Naive thymus-derived CD8-positive, alpha-beta T cell (primary cell): ENCODE measurements at regions not wholly inside any gene's neighbourhood (a gene's known extent, or its start where the extent isn't known, plus 50 kb on each side); places are given as distances from the start of the nearest gene placed in this dataset.
"Not testable (repeated sequence)": the region's sequence is repeated elsewhere in the genome, so short reads cannot be mapped to it uniquely, and the experiment has no call there.

Source experiments
- ATAC-seq, 2 donors: fragments of 150-1000 bp; cut with Tn5 transposase in 1 of 2; sonication (Bioruptor Pico), chemical (Tn5 transposase) in 1 of 2; 1 replicate in 1 of 2; 2 replicates in 1 of 2; pipeline ENCODE4 v1.10.0; 2021; ENCODE audit warnings: mild to moderate bottlenecking in 2 of 2, moderate library complexity in 2 of 2
- POLR2A ChIA-PET: fragments of 350-600 bp; sonication (Branson Sonifier 250); formaldehyde crosslinking; loops from one replicate; lab custom pipeline; 2021; ENCODE audit warnings: antibody characterized with exemption; lab: Charles Lee
- DNase-seq, 10 donors: peaks; one replicate each; pipeline versions ENCODE4 v3.0.0 to v3.0.0-alpha.2; 2020 to 2022
- H3K27ac Mint-ChIP-seq, 10 donors: one replicate each; pipeline ENCODE4 v1.8.0; 2020 to 2022; ENCODE audit warnings: mild to moderate bottlenecking in 10 of 10, mixed read lengths in 10 of 10, moderate library complexity in 4 of 10, inconsistent platforms in 1 of 10
- H3K27me3 Mint-ChIP-seq, 5 donors: one replicate each; pipeline ENCODE4 v1.8.0; 2021 to 2022; ENCODE audit warnings: mixed read lengths in 5 of 5
- H3K36me3 Mint-ChIP-seq, 3 donors: one replicate each; pipeline ENCODE4 v1.8.0; 2020 to 2022; ENCODE audit warnings: mixed read lengths in 3 of 3, mild to moderate bottlenecking in 2 of 3, inconsistent platforms in 1 of 3
- H3K4me1 Mint-ChIP-seq, 4 donors: one replicate each; pipeline ENCODE4 v1.8.0; 2021 to 2022; ENCODE audit warnings: mixed read lengths in 4 of 4
- H3K4me3 Mint-ChIP-seq, 10 donors: one replicate each; pipeline ENCODE4 v1.8.0; 2020 to 2022; ENCODE audit warnings: mild to moderate bottlenecking in 10 of 10, mixed read lengths in 10 of 10, moderate library complexity in 6 of 10, inconsistent platforms in 1 of 10
- H3K9me3 Mint-ChIP-seq, 9 donors: one replicate each; pipeline ENCODE4 v1.8.0; 2020 to 2022; ENCODE audit warnings: mixed read lengths in 9 of 9, mild to moderate bottlenecking in 3 of 9, inconsistent platforms in 1 of 9, moderate library complexity in 1 of 9

DNA sequence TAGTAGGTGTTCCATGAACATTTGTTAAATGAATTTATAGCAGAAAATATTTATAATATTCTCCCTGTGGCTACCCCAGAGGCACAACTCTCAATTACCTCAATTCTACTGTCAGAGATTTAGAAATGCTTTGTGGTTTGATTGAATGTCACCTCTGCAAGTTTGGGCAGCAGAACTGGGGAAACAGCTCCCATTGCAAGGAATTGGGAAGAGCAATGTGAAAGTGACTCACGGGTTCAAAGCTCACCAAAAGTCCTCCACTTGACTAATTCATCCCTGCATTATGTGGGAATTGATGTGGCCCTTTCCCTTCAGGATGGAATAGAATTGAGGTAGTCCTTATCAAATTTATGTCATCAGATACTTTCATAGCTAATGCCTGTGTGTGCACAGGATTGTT lies 562.7 kb downstream of the MFSD1 start:
- Mint-ChIP-seq H3K9me3 (peaks cover 0 to 6% (median 0%) of the 10 kb centered on the region in 9 donors), H3K36me3 (no peaks in the 10 kb centered on the region), H3K4me1 (no peaks in the 10 kb centered on the region), H3K27me3 (no peaks in the 10 kb centered on the region), H3K4me3 (no peak overlapping the region), H3K27ac (no peak overlapping the region)
- ATAC-seq (no peak), DNase-seq (no peak)
- POLR2A ChIA-PET = no interaction called here

DNA sequence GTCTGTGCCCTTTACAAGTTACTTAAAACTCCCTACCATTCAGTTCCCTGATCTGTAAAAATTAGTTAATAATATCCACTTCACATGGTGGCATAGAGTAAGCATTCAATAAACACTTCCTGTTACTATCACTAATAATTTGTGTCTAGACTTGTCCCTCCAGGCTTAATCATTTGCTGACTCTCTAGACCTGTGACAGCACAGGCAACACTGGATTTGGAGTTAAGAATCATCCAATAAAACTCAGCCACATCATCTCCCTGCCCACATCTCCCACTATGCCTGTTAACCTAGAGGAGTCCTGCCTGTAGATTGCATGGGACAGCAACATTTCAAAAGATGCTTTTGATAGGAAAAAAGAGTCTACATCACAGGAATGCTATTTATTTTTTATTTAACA lies 564.6 kb downstream of the MFSD1 start:
- Mint-ChIP-seq H3K27me3 (peaks cover 0 to 3% (median 0%) of the 10 kb centered on the region in 5 donors), H3K36me3 (no peaks in the 10 kb centered on the region), H3K4me1 (no peaks in the 10 kb centered on the region), H3K4me3 (no peak overlapping the region), H3K27ac (no peak overlapping the region), H3K9me3 (peaks cover 0 to 11% (median 2%) of the 10 kb centered on the region in 9 donors)
- DNase-seq = no peak
- ATAC-seq = no peak
- POLR2A ChIA-PET = no interaction called here

DNA sequence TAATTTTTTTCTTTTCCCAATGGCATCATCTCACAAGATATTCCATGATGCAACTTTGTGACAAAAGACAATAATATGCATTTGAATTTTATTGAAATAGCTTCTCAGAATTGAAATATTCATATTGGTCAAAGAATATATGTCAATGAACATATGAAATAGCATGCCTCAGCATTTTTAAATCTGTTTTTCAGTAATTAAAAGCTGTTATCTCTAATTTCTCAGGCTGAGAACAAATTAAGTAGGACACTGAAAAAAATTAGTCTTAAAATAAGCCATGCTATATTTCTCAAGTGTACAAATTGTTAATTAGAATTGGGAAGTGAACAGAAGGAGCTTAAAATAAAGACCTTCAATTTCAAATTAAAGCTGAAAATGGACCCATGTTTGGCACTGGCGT lies 570.1 kb downstream of the MFSD1 start:
- H3K9me3 Mint-ChIP-seq = peaks cover 0 to 11% (median 2%) of the 10 kb centered on the region in 9 donors
- no peaks in the 10 kb centered on the region for H3K4me1 Mint-ChIP-seq
- ATAC-seq (no peak), DNase-seq (no peak)
- no peak overlapping the region for H3K27ac Mint-ChIP-seq
- POLR2A ChIA-PET = no interaction called here
- peaks cover 0 to 3% (median 0%) of the 10 kb centered on the region in 5 donors for H3K27me3 Mint-ChIP-seq
- no peaks in the 10 kb centered on the region for H3K36me3 Mint-ChIP-seq
- H3K4me3 Mint-ChIP-seq = no peak overlapping the region

DNA sequence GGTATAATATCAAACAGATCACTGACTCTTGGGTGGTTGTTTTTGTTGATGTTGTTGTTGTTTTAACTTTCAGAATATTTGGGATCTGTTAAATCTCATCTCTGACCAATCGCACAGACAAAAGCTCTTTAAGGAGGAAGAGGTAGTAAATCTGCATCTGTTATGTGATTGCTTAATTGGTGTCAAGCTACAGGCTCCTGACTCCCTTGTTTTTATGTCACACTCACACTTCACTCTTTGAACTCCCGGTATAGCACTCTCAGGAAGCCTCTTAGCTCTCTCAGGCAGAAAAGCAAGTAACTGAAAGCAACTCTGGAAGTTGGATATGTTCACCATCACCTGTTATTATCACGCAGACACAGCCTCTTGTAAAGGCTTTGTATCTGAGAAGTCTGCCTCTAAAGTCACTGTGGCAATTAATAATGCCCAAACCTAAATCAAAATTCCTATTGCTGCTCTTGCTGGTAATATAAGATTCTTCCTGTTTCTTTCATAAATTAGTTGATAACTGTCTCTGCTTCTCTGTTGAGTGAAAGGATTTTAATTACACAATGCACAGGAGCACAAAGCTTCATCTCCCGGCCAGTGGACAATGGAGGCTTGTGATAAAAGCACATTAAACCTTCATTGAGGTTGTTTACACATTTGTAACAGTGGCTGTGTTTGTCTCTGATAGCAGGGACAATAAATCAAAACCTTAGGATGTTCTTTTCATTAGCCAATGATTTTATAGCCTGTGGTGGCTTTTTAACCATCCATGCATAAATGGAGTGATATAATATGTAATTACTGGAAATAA lies 576.7 kb downstream of the MFSD1 start:
- Mint-ChIP-seq H3K9me3 (peaks cover 0 to 2% (median 0%) of the 10 kb centered on the region in 9 donors), H3K27me3 (peaks cover 0 to 1% (median 0%) of the 10 kb centered on the region in 5 donors)
- ATAC-seq = no peak

DNA sequence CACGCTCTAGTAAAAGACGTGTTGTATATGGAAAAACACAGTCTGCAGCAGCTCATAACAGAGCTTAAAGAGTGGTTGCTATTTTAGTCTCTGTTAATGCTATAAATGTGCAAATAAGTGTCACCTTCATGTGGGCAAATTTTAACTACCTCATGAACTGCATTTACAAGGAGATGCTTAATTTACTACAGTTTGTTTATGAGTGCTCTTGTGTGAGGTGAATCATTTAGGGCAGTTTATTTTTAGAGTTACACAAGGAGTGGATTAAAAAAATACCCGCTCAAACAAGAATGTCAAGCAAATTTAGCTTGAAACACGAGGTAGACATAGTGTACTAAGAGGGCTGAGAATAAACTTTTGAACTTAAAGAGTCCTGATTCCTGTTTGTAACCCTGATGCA lies 579.0 kb downstream of the MFSD1 start:
- Mint-ChIP-seq H3K4me1 (no peaks in the 10 kb centered on the region), H3K9me3 (peaks cover 0 to 8% (median 4%) of the 10 kb centered on the region in 9 donors), H3K36me3 (no peaks in the 10 kb centered on the region), H3K4me3 (no peak overlapping the region), H3K27ac (no peak overlapping the region), H3K27me3 (peaks cover 0 to 1% (median 0%) of the 10 kb centered on the region in 5 donors)
- POLR2A ChIA-PET = no interaction called here
- ATAC-seq (no peak), DNase-seq (no peak)

More for the DNA sequence above, 576.7 kb downstream of the MFSD1 start:
- no peak for DNase-seq
- POLR2A ChIA-PET = no interaction called here
- Mint-ChIP-seq H3K4me3 (no peak overlapping the region), H3K4me1 (no peaks in the 10 kb centered on the region), H3K27ac (no peak overlapping the region), H3K36me3 (no peaks in the 10 kb centered on the region)

DNA sequence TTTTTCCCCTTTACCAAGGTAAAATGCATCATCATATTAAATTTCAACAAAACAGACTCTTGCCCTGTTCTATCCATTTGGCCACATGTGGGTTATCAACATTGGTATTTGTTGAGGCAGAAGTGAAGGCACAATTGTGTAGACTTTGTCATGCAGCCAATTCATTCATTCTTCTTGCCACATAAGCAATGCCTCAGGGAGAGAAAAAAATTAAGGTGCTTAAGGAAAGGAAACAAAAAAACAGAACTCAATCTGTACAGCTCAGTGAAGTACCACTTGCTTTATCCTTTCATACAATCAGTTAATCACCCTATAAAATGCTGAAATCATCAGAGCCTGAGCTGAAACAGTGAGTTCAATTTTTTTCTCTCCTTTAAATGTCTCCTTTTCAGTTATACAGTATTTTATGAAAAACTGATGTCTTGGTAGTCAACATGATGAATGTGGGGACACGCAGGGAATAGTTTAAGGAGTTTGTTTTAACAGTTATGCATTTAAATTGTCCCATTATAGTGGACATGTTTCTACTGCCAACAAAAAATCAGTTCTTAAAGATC lies 588.9 kb downstream of the MFSD1 start:
- DNase-seq (no peak), ATAC-seq (no peak)
- Mint-ChIP-seq H3K4me3 (no peak overlapping the region), H3K9me3 (peaks cover 0 to 11% (median 7%) of the 10 kb centered on the region in 9 donors), H3K36me3 (no peaks in the 10 kb centered on the region), H3K27me3 (no peaks in the 10 kb centered on the region), H3K4me1 (no peaks in the 10 kb centered on the region), H3K27ac (no peak overlapping the region)
- POLR2A ChIA-PET = no interaction called here

DNA sequence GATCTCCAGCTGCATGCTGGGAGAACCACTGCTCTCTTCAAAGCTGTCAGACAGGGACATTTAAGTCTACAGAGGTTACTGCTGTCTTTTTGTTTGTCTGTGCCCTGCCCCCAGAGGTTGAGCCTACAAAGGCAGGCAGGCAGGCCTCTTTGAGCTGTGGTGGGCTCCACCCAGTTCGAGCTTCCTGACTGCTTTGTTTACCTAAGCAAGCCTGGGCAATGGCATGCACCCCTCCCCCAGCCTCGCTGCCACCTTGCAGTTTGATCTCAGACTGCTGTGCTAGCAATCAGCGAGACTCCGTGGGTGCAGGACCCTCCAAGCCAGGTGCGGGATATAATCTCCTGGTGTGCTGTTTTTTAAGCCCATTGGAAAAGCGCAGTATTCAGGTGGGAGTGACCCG lies 591.0 kb upstream of the IL12A start:
- H3K4me3 Mint-ChIP-seq, DNase-seq, H3K4me1 Mint-ChIP-seq, POLR2A ChIA-PET, H3K27me3 Mint-ChIP-seq, ATAC-seq, H3K27ac Mint-ChIP-seq: not testable (repeated sequence)
- Mint-ChIP-seq H3K9me3 (peaks cover 0 to 12% (median 8%) of the 10 kb centered on the region in 9 donors), H3K36me3 (peaks cover 0 to 10% (median 0%) of the 10 kb centered on the region in 3 donors)

DNA sequence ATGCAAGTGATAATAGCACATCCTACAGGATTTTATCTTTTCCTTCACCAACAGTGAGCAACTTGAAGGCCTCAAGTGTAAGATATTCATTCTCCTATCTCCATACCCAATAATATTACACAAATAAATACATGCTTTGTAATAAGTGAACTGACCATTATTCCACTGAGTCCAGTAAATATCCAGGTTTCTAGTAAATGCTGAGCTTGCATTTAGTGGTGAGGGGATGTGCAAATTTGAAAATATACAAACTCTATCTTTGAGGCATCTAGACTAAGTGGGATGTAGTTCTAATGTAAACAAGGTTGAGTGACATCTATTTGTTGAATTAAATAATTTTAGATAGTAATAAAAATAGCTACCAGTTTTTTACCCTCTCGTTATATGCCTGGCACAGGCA lies 587.6 kb upstream of the IL12A start:
- Mint-ChIP-seq H3K4me3 (no peak overlapping the region), H3K4me1 (no peaks in the 10 kb centered on the region), H3K9me3 (peaks cover 4 to 16% (median 8%) of the 10 kb centered on the region in 9 donors), H3K36me3 (peaks cover 0 to 10% (median 0%) of the 10 kb centered on the region in 3 donors), H3K27me3 (peaks cover 0 to 5% (median 0%) of the 10 kb centered on the region in 5 donors), H3K27ac (no peak overlapping the region)
- ATAC-seq (no peak), DNase-seq (no peak)
- POLR2A ChIA-PET = no interaction called here

DNA sequence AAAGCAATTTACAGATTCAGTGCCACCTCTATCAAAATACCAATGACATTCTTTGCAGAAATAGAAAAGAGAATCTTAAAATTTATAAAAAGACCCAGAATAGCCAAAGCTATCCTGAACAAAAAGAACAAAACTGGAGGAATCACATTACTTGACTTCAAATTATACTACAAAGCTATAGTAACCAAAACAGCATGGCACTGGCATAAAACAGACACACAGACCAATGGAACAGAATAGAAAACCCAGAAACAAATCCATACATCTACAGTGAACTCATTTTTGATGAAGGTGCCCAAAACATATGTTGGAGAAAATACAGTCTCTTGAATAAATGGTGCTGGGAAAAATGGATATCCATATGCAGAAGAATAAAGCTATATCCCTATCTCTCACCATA lies 578.9 kb upstream of the IL12A start:
- POLR2A ChIA-PET, H3K27me3 Mint-ChIP-seq, H3K4me1 Mint-ChIP-seq, H3K27ac Mint-ChIP-seq, H3K36me3 Mint-ChIP-seq, H3K4me3 Mint-ChIP-seq, DNase-seq, ATAC-seq: not testable (repeated sequence)
- peaks cover 21 to 58% (median 27%) of the 10 kb centered on the region in 9 donors for H3K9me3 Mint-ChIP-seq

DNA sequence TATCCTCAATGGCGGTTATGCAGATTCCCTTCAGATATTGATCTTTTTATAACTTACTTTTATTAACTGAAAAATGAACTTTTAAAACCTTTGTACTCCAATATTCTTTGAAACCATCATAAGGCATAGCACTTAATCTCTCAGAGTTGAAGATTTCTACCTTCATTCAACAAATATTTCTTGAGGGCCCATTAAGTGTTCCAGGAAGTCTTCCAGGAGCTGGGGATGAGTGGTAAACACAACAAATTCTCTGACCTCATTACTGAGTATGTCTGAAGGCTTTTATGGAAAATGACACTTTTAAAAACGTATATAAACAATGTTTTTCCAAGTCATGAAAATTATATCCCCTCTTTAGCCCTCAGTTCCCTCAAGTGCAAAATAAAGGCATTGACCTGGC lies 575.3 kb upstream of the IL12A start:
- peaks cover 0 to 6% (median 0%) of the 10 kb centered on the region in 3 donors for H3K36me3 Mint-ChIP-seq
- H3K4me3 Mint-ChIP-seq = no peak overlapping the region
- ATAC-seq = no peak
- H3K4me1 Mint-ChIP-seq = no peaks in the 10 kb centered on the region
- no peaks in the 10 kb centered on the region for H3K27me3 Mint-ChIP-seq
- H3K9me3 Mint-ChIP-seq = peaks cover 16 to 30% (median 28%) of the 10 kb centered on the region in 9 donors
- POLR2A ChIA-PET = no interaction called here
- no peak for DNase-seq
- no peak overlapping the region for H3K27ac Mint-ChIP-seq

DNA sequence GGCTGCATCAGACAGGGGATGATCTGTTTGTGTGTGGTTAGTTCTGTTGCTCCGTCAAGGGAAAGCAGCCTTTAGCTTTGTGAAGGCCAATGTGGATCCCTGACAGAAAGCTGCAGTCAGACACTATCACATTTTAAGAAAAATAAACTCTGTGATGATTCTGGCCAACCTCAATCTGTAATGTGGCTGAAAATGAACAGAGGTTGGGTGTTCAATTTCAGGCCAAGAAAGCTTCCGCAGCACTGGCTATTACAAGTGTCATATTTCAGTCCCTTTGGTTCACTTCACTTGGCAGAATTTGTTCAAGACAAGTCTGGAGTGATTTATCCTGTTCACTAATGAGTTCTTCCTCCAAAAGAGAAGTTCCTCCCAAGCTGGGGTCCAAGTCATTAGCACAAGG lies 571.8 kb upstream of the IL12A start:
- peaks cover 0 to 11% (median 4%) of the 10 kb centered on the region in 9 donors for H3K9me3 Mint-ChIP-seq
- no peak overlapping the region for H3K4me3 Mint-ChIP-seq
- H3K4me1 Mint-ChIP-seq = no peaks in the 10 kb centered on the region
- no peak for ATAC-seq
- POLR2A ChIA-PET = no interaction called here
- no peak for DNase-seq
- no peak overlapping the region for H3K27ac Mint-ChIP-seq
- peaks cover 0 to 3% (median 0%) of the 10 kb centered on the region in 5 donors for H3K27me3 Mint-ChIP-seq
- no peaks in the 10 kb centered on the region for H3K36me3 Mint-ChIP-seq

DNA sequence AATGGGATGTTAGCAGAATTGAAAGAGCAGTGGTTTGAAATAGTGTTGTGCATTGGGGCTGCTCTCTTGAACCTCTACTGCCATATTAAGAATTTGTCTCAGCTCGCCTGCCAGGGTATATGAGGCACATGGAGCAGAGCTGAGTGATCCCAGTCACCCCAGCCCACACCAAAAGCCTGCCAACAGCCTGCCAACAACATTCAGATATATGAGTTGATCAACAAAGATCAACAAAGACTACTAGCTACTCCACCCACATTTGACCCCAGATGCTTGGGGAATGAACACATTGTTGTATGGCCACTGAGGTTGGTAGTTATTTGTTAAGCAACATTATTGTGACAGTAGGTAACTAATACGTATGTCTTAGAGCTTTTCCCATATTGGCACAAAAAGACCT lies 570.9 kb upstream of the IL12A start:
- H3K4me1 Mint-ChIP-seq = no peaks in the 10 kb centered on the region
- H3K4me3 Mint-ChIP-seq = no peak overlapping the region
- POLR2A ChIA-PET = no interaction called here
- H3K36me3 Mint-ChIP-seq = no peaks in the 10 kb centered on the region
- no peak for ATAC-seq
- H3K27me3 Mint-ChIP-seq = peaks cover 0 to 3% (median 0%) of the 10 kb centered on the region in 5 donors
- H3K27ac Mint-ChIP-seq = no peak overlapping the region
- peaks cover 0 to 11% (median 6%) of the 10 kb centered on the region in 9 donors for H3K9me3 Mint-ChIP-seq
- no peak for DNase-seq
